HG02840 (cell line): ENCODE measurements at regions not wholly inside any gene's neighbourhood (a gene's known extent, or its start where the extent isn't known, plus 50 kb on each side); places are given as distances from the start of the nearest gene placed in this dataset.

Experiments used
- ATAC-seq: cut with Tn5 transposase; IDR thresholded peaks from one replicate; pipeline ENCODE4 v1.9.1; 2021; ENCODE audit warnings: mild to moderate bottlenecking, moderate library complexity, moderate number of reproducible peaks; ENCODE audit not compliant: unreplicated experiment, low FRiP score

DNA sequence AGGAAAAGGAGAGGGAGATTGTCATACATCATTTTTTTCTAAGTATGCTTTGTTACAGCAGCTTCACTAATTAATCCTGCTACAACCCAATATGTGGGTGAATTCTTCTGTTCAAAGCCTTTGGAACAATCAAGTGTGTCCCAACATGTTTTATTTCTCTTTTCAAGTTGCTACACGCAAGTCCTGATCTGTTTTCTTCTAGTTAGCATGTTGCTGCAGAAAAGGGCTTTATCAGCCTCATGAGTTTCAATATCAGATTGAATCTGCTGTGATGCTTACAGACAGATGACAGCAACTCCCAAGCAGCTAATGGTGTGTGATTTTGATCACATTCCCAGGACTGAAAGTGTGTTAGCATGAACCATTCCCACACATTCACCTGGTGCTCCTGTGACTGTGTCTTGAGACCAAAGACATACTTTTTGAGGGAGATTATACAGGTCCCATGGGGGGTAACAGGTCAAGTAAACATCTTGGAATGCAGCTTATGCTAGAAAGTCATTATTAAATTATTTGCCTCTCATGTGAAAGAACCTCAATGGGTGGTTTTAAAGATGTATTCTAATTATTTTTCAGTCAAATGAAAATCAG is 96.9 kb upstream of the KCNJ16 start:
- no peak for ATAC-seq

DNA sequence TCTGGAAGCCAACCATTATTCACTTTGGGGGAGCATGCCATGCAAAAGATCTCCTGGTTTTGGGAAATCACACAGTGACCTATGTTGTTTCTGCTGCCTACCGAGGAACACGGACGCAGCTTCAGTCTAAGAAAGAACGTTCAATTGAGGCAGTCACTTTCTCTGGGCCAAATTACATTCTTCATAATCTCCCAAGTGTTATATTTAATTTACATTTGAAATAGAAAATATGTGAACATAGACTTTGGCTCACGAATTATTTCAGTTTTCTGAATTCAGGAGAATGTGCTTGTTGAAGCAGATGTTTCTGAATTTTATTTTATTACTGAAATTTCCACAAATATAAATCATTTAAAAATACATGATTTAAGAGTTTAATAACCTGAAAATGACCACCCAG is 93.6 kb upstream of the KCNJ16 start:
- no peak for ATAC-seq

DNA sequence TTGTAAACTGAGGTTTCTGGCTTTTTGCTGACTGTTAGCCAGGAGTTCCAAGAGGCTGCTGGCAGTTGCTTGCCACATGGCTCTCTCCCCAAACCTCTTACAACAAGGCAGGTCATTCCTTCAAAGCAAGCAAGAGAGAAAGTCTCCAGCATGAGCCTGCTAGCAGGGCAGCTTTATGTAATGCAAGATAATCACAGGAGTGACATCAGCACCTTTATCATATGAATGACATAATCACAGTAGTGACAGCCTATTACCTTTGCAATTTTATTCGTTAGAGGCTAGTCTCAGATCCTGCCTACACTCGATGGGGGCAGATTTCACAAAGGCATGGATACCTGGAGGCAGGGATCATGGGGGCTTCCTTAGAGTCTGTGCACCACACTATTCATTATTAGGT is 79.5 kb upstream of the KCNJ16 start:
- ATAC-seq: no peak

DNA sequence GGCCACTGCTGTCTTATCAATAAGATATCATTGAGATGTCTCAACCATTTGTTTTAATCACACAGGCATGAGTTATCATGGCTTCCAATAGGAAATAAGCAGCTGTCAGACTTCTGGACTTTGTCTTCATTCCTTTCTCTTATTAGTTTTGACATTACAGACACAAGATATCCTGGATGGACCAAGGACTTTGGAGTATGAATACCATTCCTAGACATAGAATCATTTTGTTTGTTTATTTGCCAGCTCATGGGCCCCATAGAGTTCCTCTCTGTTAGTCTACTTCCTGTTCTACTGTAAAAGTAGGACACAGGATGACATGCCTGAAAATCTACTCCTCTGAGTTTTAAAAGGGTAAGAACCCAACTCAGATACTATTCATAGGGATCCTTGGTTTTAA is 77.7 kb upstream of the KCNJ16 start:
- ATAC-seq: no peak

DNA sequence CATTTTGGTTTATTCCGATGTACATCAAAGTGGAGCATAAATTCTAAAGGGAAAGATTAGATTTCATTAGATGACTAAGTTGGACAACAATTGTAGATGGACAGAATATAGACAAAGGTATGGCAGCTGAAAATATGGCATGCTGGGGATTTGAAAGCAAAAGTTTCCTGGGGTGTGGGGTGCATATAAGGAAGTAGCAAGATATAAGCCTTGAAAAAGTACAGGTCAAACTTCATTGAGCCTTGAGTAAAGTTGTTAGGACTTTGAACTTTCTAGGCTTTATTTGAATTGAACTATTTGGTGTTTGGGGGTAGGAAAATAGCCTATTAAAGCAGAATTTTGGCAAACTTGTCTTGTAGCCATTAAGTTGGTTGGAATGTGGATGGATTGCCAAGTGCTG is 75.8 kb upstream of the KCNJ16 start:
- ATAC-seq: no peak

DNA sequence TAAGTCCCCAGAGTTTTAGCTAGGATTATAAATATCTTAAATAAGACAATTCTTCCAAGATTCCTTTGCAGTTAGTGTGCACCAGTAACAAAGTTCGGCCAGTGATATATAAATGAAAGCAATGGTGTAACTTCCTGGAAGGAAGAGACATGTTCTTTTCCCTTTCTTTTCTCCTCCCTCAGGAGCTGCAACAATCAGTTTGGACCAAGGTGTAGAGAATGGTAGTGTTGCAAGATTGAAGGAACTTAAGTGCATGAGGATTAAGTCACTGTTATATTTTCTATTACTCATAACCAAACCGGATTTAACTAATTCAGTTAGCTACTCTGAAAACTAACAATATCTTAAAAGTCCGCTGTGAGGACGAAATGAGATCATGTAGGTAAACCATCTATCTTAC is 68.9 kb upstream of the KCNJ16 start:
- no peak for ATAC-seq

DNA sequence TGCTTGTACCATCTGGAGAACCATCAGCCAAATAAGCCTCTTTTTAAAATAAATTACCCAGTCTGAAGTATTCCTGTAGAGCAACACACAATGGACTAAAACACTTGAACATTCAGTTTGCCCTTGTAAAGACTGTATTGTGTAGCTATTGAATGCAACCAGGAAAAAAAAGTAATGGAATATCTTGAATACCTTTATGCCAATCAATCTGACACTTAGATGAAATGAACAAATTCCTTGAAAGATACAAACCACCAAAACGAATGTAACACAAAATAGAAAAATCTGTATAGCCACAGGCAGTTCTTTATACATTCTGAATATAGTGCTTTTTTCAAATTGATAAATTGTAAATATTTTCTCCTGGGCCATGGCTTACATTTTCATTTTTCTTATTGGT is 63.3 kb upstream of the KCNJ16 start:
- no peak for ATAC-seq

DNA sequence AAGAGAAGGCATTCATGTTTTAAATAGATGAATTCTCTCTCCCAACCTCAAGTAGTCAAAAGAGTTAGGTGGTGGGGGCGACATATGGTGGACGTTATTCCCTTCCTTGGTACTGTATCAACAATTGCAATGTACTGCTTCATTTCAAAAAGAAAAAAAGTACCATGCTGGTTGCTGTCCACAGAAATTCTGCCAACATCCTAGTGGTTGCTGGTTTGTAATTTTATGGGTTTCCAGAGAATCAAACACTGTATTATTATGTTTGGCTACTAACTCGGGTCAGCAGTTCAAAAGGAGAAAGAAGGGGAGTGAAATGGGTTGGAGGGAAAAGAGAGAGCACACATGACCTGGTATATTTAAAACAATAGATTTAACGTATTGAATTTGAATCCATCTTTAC is 61.1 kb upstream of the KCNJ16 start:
- ATAC-seq: no peak

DNA sequence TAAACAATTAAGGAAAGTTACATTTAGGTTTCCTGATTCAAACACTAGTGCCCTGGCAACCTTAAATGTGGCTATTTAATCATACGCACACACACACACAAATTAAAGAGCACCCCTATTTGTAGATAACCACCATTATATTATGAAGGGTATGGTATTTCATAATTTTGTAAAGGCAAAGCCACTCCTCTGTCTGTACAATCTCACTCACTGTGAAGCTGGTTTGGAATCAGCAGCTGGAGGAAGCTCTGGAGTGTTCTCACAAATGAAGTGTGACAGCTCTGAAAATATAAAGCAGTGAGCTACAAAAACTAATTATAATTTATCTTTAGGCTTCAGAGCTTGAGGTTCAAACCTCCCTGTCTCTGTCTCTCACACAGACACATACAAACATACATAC is 57.9 kb upstream of the KCNJ16 start:
- ATAC-seq: no peak

DNA sequence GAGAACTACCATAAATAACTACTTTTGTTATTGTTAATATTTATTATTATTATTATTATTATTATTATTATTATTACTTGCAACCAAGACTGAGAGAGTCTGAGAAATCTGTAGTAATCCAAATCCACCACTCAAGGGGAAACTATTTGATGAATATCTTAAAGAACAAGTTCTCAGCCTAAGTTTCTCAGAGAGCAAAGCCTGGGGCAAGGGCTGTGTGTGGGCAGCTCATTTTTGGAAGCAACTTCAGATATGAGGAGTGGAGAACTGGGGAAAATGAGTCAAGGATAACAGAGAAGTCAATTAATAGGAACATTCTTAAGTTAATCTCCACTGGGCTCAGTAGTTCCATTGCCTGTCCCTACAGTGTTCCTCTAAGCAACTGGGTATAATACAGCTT is 57.1 kb upstream of the KCNJ16 start:
- ATAC-seq: no peak

DNA sequence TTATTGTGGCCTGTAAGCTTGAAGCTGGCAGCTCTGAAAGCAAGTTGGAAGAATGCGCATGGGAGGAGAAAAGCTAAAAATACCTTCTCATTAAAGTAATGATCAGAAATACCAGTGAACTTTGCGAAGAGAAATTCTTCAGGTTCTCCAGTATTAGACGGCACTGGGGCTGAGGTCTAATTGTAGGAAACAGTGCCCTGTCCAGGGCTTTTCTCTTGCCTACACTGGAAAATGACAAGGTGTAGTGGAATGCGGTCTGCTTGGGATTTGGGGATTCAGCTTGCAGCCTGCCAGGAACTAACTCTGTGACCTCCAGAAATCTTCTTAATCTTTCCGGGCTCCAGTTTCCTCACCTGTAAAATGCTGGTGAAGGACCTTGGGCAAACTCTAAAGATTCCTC is 53.3 kb upstream of the KCNJ16 start:
- ATAC-seq: no peak

DNA sequence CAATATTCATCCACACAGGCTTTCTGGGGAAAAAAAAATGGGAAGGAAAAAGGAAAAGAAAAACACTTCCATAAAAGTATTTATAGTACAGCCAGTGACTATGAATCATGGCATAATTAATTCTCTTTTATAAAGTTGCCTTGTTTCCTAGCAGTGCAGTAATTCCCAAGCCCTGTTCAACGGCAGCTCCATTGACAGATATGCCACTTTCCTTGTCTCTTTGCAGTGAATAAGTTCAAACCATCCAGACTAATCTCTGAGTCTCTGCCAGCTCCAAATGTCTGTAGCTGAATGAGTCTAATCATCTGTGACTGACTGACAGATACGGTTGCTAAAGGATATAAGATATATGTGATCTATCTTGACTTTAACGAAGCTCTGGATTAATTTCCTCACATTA is 52.9 kb upstream of the KCNJ16 start:
- ATAC-seq: no peak

DNA sequence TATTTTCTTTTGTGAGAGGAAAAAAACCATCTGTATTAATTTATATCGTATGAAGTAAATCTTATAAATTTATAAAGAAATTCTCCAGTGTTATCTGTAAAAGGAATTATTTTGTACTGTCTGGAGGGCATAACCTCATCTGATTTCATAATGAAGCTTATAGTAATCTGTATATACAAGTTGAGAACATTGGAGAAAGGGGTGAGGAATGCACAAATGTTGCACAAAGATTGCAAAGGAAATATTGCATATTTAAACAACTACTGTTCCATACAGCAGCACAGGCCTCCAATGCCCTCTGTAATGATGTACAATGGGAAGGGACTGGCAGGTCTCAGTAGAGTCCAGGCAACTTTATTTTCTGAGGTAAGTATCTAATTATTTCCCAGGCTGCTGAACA is 50.8 kb upstream of the KCNJ16 start:
- no peak for ATAC-seq
